Stimulated activated naive CD4-positive, alpha-beta T cell treated with Interleukin-2 at 50 U/mL for 16 hours (primary cell): ENCODE measurements at regions not wholly inside any gene's neighbourhood (a gene's known extent, or its start where the extent isn't known, plus 50 kb on each side); places are given as distances from the start of the nearest gene placed in this dataset.

ENCODE experiments used
- DNase-seq: peaks from one replicate; lab custom pipeline; 2025; lab: John Stamatoyannopoulos, UW

- DNase-seq, result no peak
These were observed 104.6 kb upstream of the ACTRT2 start for GRCh38 chr1:2916706-2917105.

- no peak for DNase-seq
These were observed 104.0 kb upstream of the ACTRT2 start for GRCh38 chr1:2917284-2917683.

- DNase-seq, result no peak
These were observed 102.8 kb upstream of the ACTRT2 start for GRCh38 chr1:2918441-2918840.

- DNase-seq, result no peak
These were observed 101.4 kb upstream of the ACTRT2 start for GRCh38 chr1:2919841-2920240.

- no peak for DNase-seq
These were observed 100.7 kb upstream of the ACTRT2 start for GRCh38 chr1:2920421-2921015.

GRCh38 chr1:2921970-2922686 is 99.1 kb upstream of the ACTRT2 start:
- DNase-seq, result peak; percentile 5

GRCh38 chr1:2923351-2923750 is 97.9 kb upstream of the ACTRT2 start:
- DNase-seq, result no peak

- DNase-seq, result no peak
These were observed 96.0 kb upstream of the ACTRT2 start for GRCh38 chr1:2925291-2925690.

GRCh38 chr1:2925918-2926317 is 95.3 kb upstream of the ACTRT2 start:
- no peak for DNase-seq

- DNase-seq, result no peak
These were observed 94.7 kb upstream of the ACTRT2 start for GRCh38 chr1:2926447-2927055.

- DNase-seq, result no peak
These were observed 93.6 kb upstream of the ACTRT2 start for GRCh38 chr1:2927393-2928360.

GRCh38 chr1:2928366-2929325 is 92.6 kb upstream of the ACTRT2 start:
- no peak for DNase-seq

GRCh38 chr1:2929335-2929734 is 91.9 kb upstream of the ACTRT2 start:
- no peak for DNase-seq

- DNase-seq, result no peak
These were observed 91.1 kb upstream of the ACTRT2 start for GRCh38 chr1:2930016-2930815.

GRCh38 chr1:2930913-2931723 is 90.1 kb upstream of the ACTRT2 start:
- no peak for DNase-seq

- no peak for DNase-seq
These were observed 89.4 kb upstream of the ACTRT2 start for GRCh38 chr1:2931724-2932401.

GRCh38 chr1:2932671-2933350 is 88.5 kb upstream of the ACTRT2 start:
- DNase-seq, result no peak

GRCh38 chr1:2933431-2934155 is 87.7 kb upstream of the ACTRT2 start:
- DNase-seq, result no peak
